ENCODE measurements at regions not wholly inside any gene's neighbourhood (a gene's known extent, or its start where the extent isn't known, plus 50 kb on each side); places are given as distances from the start of the nearest gene placed in this dataset.

GRCh38 chr10:8766899-8767298, 712.4 kb downstream of the GATA3 start:
- TF ChIP-seq CTCF (IDR thresholded peaks at IDR 0.05; ENCODE audit: insufficient read depth, low read length) (no peak), REST (IDR thresholded peaks at IDR 0.05; ENCODE audit: insufficient replicate concordance, low read depth) (no peak)

Data from HL-60 (cell line).